HG03432 (cell line): ENCODE measurements at regions not wholly inside any gene's neighbourhood (a gene's known extent, or its start where the extent isn't known, plus 50 kb on each side); places are given as distances from the start of the nearest gene placed in this dataset.

Experiments
- ATAC-seq: cut with Tn5 transposase; IDR thresholded peaks from one replicate; pipeline ENCODE4 v1.9.1; 2021; ENCODE audit warnings: mild to moderate bottlenecking, moderate library complexity; ENCODE audit not compliant: unreplicated experiment

DNA sequence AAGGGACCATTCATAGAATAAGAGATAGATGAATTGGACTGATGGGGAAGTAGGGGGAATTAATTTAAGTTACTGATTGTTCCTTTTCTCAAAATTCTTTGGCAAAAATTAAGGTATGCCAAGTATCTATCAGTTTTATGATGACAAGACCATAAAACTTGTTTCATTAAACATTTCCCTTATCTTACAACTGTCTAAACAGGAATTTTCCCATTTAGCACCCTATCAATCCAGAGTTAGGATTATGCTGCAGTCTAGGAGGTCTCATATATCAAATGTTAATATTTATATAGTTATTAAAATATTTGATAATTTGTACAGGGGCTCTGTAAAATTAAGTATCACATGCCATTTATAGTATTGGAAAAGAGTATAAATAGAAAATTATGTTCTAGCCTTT lies 51.5 kb upstream of the ARID1B start:
- ATAC-seq, result no peak

GRCh38 chr6:156720691-156721685 lies 56.2 kb upstream of the ARID1B start:
- ATAC-seq, result peak; percentile 58

DNA sequence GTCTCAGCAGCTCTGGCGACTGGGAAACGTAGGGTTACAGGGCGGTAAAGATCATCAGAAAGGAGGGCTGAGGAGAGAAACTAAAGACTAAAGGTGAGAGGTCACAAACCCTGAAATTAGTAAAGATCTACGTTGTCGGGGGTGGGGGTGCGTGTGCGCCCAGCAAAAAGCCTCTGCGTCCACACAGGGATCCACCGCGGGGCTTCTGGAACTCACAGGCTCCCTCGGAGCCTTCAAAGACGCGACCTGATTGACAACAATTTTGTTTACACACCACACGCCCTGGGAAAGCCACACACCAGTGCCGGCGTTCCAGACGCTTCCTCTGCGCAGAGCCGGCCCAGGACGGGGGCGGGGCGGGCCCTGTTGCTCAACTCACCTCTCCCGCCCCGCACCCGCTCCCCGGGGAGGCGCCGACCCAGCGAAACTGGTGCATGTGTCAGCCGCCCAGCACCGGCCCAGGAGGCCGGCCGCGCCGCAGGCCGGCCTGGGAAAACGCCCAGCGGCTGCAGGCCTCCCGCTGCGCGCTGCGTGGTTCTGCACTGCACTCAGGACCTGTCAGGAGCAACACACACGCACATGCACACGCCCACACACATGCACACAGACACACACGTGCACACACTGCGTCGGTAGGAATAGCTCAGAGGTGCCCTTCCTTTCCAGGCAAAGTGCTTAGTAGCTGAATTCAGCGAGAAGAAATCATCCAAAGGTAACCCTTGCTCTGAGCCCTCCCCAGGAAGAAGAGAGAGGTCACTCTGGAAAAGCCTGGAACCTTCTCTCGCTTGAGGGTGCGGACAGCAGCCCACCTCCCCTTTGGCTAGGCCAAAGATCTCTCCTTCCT lies 57.2 kb upstream of the ARID1B start:
- peak; percentile 87 for ATAC-seq

DNA sequence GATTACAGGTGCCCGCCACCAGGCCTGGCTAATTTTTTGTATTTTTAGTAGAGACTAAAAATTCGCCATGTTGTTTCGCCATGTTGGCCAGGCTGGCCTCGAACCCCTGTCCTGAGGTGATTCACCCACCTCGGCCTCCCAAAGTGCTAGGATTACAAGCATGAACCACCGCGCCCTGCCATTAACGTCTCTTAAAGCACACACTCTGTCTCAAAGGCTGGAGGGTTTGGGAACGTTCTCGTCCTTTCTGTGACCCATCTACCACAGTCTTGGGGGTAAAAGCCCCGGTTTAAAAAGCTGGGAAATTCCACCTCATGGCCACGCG lies 57.8 kb upstream of the ARID1B start:
- no peak for ATAC-seq

- no peak for ATAC-seq
Measured at GRCh38 chr6:156718647-156719394, 58.4 kb upstream of the ARID1B start.

DNA sequence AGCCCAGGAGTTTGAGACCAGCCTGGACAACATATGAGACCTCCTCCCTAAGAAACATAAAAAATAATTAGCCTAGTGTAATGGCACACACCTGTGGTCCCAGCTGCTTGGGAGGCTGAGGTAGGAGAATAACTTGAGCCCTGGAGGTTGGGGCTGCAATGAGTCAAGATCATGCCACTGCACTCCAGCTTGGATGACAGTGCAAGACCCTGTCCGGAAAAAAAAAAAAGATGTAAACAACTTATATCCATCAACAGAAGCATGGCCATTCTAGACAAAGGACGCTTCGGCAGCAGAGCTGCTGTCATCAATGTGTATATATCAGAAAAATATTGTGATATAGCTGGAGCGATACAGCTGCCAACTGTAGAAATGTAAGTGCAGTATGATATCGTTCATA lies 59.6 kb upstream of the ARID1B start:
- ATAC-seq, result no peak

GRCh38 chr6:156715839-156716238 lies 61.3 kb upstream of the ARID1B start:
- no peak for ATAC-seq

GRCh38 chr6:156713548-156713947 lies 63.6 kb upstream of the ARID1B start:
- ATAC-seq, result no peak

DNA sequence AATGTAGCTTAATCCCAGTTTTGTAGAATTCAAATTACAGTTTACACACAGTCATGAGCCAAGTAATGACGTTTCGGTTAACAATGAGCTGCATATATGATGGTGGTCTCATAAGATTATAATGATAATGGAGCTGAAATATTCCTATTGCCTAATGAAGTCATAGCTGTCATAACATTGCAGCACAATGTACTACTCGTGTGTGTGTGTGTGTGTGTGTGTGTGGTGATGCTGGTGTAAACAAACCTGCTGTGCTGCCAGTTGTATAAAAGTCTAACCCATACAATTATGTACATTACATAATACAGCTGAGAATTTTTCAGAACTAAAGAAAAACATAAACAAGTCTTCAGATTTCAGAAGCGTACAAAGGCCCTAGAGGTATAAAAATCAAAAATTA lies 66.7 kb upstream of the ARID1B start:
- ATAC-seq, result no peak

GRCh38 chr6:156707818-156708217 lies 69.4 kb upstream of the ARID1B start:
- no peak for ATAC-seq

- ATAC-seq, result no peak
Measured at GRCh38 chr6:156703719-156704118, 73.5 kb upstream of the ARID1B start.

DNA sequence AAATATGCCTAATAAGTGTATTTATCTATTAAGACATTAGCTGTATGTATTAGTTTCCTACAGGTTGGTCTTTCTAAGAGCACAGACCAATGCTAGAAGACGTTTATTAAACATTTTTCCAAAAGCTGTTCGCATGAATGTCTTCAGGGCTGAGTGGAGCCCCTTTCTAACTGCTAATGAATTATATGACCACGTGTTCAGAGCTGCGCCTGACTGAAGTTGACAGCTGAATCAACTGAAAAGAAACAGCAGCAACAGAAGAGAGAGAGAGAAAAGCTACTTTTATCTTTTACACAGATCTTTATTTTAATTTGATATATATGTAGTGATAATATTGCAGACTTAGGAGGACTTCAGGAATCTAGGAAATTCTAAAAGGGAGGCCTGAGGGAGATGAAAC lies 75.2 kb upstream of the ARID1B start:
- no peak for ATAC-seq

DNA sequence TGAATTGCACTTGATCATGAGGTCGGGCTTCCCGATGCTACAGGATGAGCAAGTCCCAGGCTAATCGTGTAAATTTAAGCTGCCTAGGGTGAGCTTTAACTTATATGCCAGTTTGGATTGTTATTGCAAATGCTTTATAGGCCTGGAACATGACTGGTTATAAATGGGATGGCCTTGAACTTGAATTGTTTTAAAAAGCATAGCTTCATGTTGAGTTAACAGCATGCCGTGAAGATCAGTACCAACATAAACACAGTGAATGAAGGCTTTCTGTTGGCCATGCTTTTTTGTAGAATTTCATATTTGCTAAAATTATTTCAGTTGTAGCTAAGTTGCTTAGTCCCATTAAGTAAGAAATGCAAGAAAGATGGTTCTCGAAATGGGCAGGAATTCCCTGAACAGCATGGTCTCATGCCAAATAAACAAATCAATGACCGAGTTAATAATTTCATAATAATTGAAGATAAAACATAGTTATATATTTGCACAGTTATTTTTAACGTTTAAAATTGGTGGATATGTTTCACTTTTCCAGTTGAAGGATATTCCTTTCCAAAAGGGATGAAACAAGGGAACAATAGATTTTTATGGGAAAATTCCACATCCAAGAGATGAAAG lies 76.6 kb upstream of the ARID1B start:
- ATAC-seq, result no peak

DNA sequence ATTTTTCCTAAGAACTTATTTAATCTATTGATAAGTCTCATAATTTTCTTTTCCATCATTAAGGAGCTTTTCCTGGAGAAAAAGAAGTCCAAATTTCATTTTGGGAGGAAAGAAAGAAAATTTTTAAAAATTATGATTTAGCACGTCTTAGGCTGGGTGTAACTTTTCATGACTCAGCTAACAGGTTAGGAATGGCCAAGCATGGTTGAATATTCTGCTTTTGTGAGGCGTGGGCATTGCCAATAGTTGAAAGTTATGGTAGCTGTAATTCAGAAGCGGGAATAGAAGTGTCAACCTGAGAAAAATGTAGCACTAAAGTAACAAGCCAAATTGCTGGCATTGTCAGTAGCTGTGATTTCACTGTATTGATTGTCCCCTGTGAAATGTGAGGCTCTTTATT lies 77.2 kb upstream of the ARID1B start:
- no peak for ATAC-seq

- ATAC-seq, result peak; percentile 49
Measured at GRCh38 chr6:156699017-156699421, 78.2 kb upstream of the ARID1B start.

- ATAC-seq, result peak; percentile 82
Measured at GRCh38 chr6:156698239-156699016, 78.8 kb upstream of the ARID1B start.

- ATAC-seq, result peak; percentile 40
Measured at GRCh38 chr6:156697225-156697830, 79.8 kb upstream of the ARID1B start.

DNA sequence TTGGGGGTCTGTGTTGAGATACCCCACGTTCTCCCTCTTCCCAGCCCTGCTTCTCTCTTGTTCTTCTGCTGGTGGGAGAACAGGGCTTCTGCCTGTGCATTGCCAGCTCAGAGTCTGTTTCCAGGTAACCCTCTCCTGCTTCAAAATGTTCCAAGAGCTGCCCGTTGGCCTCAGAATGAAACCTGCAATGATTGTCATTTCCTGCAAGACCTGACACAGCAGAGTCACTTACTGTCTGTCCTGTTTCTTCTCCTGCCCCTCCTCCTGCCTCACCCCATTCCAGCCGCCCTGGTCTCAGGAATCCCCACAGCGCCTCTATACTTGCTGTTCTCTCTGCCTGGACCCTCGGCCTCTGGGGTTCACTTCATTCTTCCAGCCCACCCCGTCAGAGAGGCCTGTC lies 81.4 kb upstream of the ARID1B start:
- ATAC-seq, result no peak

GRCh38 chr6:156694679-156695078 lies 82.5 kb upstream of the ARID1B start:
- no peak for ATAC-seq

GRCh38 chr6:156691018-156691417 lies 86.2 kb upstream of the ARID1B start:
- peak; percentile 62 for ATAC-seq
